ENCODE measurements at regions not wholly inside any gene's neighbourhood (a gene's known extent, or its start where the extent isn't known, plus 50 kb on each side); places are given as distances from the start of the nearest gene placed in this dataset.

DNA sequence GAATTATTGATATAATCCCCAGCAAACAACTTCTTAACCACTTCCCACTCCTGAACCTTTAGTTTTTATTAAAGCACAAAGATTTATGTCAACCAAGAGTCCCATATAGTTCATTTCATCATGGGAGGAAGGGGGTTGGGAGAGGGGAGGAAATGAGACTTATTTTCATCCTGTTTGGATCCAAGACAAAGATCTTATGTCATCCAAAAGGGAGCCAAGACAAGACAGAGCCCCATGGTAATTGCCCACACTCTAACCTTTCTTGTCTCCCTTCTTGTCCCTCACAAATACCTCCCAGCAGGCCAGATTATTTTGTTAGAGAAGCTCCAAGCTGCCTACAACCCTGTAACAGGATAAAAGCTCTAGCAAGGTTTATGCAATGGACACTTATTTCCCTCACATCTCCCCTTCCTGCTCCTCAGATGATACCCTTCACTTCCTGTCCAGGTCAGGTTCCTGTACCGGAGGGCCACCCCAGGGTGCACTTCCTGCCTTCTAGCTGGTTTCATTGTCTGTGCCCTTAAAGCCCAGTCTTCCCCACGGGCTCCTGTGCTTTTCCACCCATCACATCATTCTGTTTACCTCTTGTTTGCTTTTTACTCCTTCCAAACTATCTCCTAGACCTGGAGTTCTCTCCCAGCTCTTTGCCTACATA, 123.7 kb upstream of the MDM1 start:
- peak overlapping the region; percentile 76 to 99 (median 86) for H3K27ac Mint-ChIP-seq

GRCh38 chr12:68458866-68459265, 126.7 kb upstream of the MDM1 start:
- Mint-ChIP-seq H3K27ac (peak overlapping the region; percentile 4 to 71 (median 64)), H3K36me3 (peaks cover 0 to 6% (median 0%) of the 10 kb centered on the region in 3 donors), H3K27me3 (ENCODE audit: low read depth in 3 of 3) (no peaks in the 10 kb centered on the region), H3K4me1 (peaks cover 88 to 96% of the 10 kb centered on the region in 2 donors), H3K9me3 (no peaks in the 10 kb centered on the region), H3K4me3 (peak overlapping the region; percentile 2 to 60 (median 12))
- no peak for DNase-seq

More for the DNA sequence above, 123.7 kb upstream of the MDM1 start:
- DNase-seq = no peak
- peaks cover 91 to 96% of the 10 kb centered on the region in 2 donors for H3K4me1 Mint-ChIP-seq
- H3K27me3 Mint-ChIP-seq (ENCODE audit: low read depth in 3 of 3) = no peaks in the 10 kb centered on the region
- H3K36me3 Mint-ChIP-seq = peaks cover 0 to 6% (median 0%) of the 10 kb centered on the region in 3 donors
- H3K9me3 Mint-ChIP-seq = no peaks in the 10 kb centered on the region
- H3K4me3 Mint-ChIP-seq = peak overlapping the region; percentile 49 to 71 (median 68)

- Mint-ChIP-seq H3K4me3 (peak overlapping the region; percentile 8 to 65 (median 41)), H3K27me3 (ENCODE audit: low read depth in 3 of 3) (no peaks in the 10 kb centered on the region), H3K27ac (peak overlapping the region; percentile 41 to 95 (median 74)), H3K9me3 (no peaks in the 10 kb centered on the region), H3K36me3 (peaks cover 0 to 6% (median 0%) of the 10 kb centered on the region in 3 donors), H3K4me1 (peaks cover 76 to 85% of the 10 kb centered on the region in 2 donors)
- peak in 2 of 3 donors; percentile 38 for DNase-seq
Observed at GRCh38 chr12:68460236-68460635, 128.1 kb upstream of the MDM1 start.

DNA sequence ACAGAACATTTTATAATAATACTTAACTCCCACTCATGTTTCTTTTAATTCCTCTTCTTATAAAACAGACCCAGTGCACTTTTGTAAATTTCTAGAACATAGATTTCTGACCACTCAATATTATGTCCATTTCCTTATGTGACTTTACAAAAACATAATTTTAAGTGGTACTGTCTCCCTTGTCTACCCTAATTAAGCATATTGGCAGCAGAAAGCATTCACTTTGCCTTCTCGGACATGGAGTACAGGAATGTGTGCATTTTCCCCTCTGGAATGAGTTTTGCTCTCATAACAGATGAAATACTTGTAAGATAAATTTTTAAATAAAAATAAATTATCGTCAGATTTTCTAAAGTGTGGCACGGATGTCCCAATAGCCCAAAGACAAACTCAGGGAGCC, 129.5 kb upstream of the MDM1 start:
- Mint-ChIP-seq H3K36me3 (no peaks in the 10 kb centered on the region), H3K27ac (peak overlapping the region; percentile 20 to 99 (median 74))

DNA sequence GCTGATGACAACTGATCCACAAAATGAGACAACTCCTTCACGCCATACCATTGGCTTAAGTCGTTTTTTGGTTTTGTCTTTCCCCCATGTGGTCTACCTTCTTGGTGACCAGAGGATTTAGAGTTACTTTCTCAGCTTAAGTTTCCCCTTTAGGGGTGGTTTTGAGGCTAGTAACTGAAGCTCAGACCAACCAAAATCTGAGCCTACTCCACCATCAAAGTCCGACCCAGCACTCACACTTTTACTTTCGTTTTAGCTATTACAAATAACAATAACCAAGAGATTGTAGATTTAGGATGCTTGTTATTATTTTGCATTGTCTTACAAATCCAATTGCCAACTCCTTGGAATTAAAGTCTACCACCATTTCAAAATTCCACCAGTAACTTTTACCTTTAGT, 130.6 kb upstream of the MDM1 start:
- DNase-seq = peak; percentile 51 to 60 (median 57)
- H3K4me3 Mint-ChIP-seq = peak overlapping the region; percentile 86 to 96 (median 88)
- peaks cover 52 to 60% of the 10 kb centered on the region in 2 donors for H3K4me1 Mint-ChIP-seq
- peaks cover 0 to 4% (median 4%) of the 10 kb centered on the region in 3 donors for H3K36me3 Mint-ChIP-seq
- H3K9me3 Mint-ChIP-seq = no peaks in the 10 kb centered on the region
- H3K27me3 Mint-ChIP-seq (ENCODE audit: low read depth in 3 of 3) = no peaks in the 10 kb centered on the region
- H3K27ac Mint-ChIP-seq = peak overlapping the region; percentile 95 to 99 (median 98)

More for the DNA sequence above, 129.5 kb upstream of the MDM1 start:
- Mint-ChIP-seq H3K9me3 (no peaks in the 10 kb centered on the region), H3K4me1 (peaks cover 62 to 71% of the 10 kb centered on the region in 2 donors), H3K27me3 (ENCODE audit: low read depth in 3 of 3) (no peaks in the 10 kb centered on the region), H3K4me3 (peak overlapping the region in 2 of 5 donors; percentile 31 to 43)
- DNase-seq = no peak

DNA sequence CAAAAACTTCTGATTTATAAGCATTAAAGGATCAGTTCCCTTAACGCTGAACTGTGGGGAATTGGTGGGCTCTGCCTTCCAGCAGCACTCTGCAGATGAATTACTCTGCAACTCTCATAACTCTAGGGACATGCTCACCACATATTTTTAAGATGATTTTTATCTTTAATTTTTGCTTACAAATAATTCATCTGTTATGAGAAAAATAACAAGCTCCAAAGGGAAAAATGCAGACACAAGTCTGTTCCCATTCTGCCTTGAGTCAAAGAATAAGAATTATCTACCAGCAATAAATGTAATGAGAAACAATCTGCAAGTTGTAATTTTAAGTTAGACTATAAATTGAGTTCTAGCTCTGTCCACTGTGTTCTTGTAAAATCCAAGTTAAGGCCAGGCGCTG, 133.1 kb upstream of the MDM1 start:
- DNase-seq = no peak
- Mint-ChIP-seq H3K36me3 (peaks cover 0 to 4% (median 4%) of the 10 kb centered on the region in 3 donors), H3K4me3 (no peak overlapping the region)

DNA sequence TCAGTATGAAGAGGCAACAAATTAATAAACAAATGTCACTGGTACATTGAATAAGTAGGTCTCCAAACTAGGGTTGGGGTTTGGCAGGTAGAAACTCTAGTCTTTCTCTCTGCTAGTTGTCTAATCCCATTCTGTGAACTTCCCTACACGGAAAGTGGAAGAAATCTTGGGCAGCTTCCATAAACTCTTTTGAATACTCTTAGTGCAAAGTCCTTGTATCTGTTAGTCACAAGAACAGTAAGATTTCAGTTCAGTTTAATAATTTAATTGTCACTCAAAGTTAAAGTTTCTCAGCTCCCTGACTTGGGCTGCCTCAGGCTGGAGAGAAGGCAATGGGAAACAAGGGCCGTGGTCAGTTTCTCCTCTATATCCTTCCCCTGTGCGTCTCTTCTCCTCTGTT, 135.4 kb upstream of the MDM1 start:
- peaks cover 0 to 4% (median 4%) of the 10 kb centered on the region in 3 donors for H3K36me3 Mint-ChIP-seq
- peaks cover 0 to 1% (median 0%) of the 10 kb centered on the region in 3 donors for H3K27me3 Mint-ChIP-seq (ENCODE audit: low read depth in 3 of 3)
- peak overlapping the region in 1 of 6 donors; percentile 11 for H3K27ac Mint-ChIP-seq
- no peak for DNase-seq
- H3K4me3 Mint-ChIP-seq = no peak overlapping the region
- peaks cover 16 to 25% of the 10 kb centered on the region in 2 donors for H3K4me1 Mint-ChIP-seq
- H3K9me3 Mint-ChIP-seq = no peaks in the 10 kb centered on the region

More for the DNA sequence above, 133.1 kb upstream of the MDM1 start:
- Mint-ChIP-seq H3K27ac (no peak overlapping the region), H3K4me1 (peaks cover 36 to 39% of the 10 kb centered on the region in 2 donors), H3K27me3 (ENCODE audit: low read depth in 3 of 3) (no peaks in the 10 kb centered on the region), H3K9me3 (no peaks in the 10 kb centered on the region)

GRCh38 chr12:68468036-68468435, 135.9 kb upstream of the MDM1 start:
- Mint-ChIP-seq H3K4me3 (no peak overlapping the region), H3K4me1 (peaks cover 11 to 20% of the 10 kb centered on the region in 2 donors), H3K9me3 (no peaks in the 10 kb centered on the region), H3K27me3 (ENCODE audit: low read depth in 3 of 3) (peaks cover 0 to 1% (median 0%) of the 10 kb centered on the region in 3 donors), H3K36me3 (peaks cover 0 to 4% (median 4%) of the 10 kb centered on the region in 3 donors), H3K27ac (no peak overlapping the region)
- no peak for DNase-seq

- Mint-ChIP-seq H3K4me1 (peaks cover 0 to 11% of the 10 kb centered on the region in 2 donors), H3K27ac (no peak overlapping the region), H3K4me3 (no peak overlapping the region), H3K9me3 (no peaks in the 10 kb centered on the region), H3K27me3 (ENCODE audit: low read depth in 3 of 3) (peaks cover 0 to 3% (median 0%) of the 10 kb centered on the region in 3 donors), H3K36me3 (peaks cover 0 to 4% (median 4%) of the 10 kb centered on the region in 3 donors)
- DNase-seq = no peak
Observed at GRCh38 chr12:68469113-68469512, 137.0 kb upstream of the MDM1 start.

DNA sequence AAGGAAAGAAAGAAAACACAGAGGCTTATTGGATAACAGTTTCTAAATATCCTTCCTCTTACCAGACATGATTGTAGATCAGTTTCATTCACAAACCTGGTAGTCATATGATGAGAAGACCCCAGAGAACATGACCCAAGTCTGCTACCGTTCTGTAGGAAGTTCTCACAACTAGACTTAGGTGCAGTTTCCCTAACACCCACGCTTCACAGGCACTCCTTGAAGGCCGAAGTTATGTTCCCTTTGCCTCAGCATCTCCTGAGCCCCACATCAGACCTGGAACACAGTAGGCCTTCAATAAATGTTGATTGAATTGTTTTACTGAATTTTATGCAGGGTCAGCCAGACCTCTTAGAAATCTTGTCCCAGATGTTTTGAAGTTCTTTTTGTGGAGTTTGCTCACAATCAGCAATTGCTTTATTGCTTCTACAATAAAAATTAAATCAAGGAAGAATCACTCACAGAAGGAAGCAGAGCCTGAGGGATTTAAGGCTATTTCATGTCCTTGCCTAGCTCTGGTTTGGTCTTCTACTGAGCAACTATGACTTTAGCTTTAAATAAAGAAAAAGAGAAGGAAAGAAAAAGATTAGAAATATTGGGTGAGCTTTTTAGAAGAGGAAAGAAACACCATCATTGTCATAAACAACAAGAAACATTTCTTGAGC, 138.6 kb upstream of the MDM1 start:
- DNase-seq = no peak
- peaks cover 0 to 3% (median 0%) of the 10 kb centered on the region in 3 donors for H3K27me3 Mint-ChIP-seq (ENCODE audit: low read depth in 3 of 3)
- H3K4me1 Mint-ChIP-seq = peaks cover 5 to 9% of the 10 kb centered on the region in 2 donors
- H3K36me3 Mint-ChIP-seq = peaks cover 0 to 4% (median 4%) of the 10 kb centered on the region in 3 donors
- no peak overlapping the region for H3K4me3 Mint-ChIP-seq
- H3K9me3 Mint-ChIP-seq = no peaks in the 10 kb centered on the region
- H3K27ac Mint-ChIP-seq = peak overlapping the region in 2 of 6 donors; percentile 2 to 41

DNA sequence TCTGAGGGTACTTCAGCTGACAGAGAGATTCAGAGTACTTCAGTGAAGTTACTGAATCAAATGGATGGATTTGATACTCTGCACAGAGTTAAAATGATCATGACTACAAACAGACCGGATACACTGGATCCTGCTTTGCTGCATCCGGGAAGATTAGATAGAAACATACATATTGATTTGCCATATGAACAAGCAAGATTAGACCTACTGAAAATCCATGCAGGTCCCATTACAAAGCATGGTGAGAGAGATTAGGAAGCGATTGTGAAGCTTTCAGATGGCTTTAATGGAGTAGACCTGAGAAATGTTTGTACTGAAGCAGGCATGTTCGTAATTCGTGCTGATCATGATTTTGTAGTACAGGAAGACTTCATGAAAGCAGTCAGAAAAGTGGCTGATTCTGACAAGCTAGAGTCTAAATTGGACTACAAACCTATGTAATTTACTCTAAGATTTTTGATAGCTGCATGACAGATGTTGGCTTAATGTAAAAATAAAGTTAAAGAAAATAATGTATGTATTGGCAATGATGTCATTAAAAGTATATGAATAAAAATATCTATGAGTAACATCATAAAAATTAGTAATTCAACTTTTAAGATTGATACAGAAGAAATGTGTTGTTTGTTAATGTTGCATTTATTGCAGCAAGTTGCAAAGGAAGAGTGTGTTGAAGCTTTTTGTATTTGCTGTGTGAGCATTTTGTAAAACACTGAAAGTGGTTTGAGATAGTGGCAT, 136.1 kb upstream of the RAP1B start:
- H3K4me1 Mint-ChIP-seq = peaks cover 5 to 6% of the 10 kb centered on the region in 2 donors
- H3K36me3 Mint-ChIP-seq = no peaks in the 10 kb centered on the region
- H3K27me3 Mint-ChIP-seq (ENCODE audit: low read depth in 3 of 3) = peaks cover 0 to 3% (median 0%) of the 10 kb centered on the region in 3 donors

DNA sequence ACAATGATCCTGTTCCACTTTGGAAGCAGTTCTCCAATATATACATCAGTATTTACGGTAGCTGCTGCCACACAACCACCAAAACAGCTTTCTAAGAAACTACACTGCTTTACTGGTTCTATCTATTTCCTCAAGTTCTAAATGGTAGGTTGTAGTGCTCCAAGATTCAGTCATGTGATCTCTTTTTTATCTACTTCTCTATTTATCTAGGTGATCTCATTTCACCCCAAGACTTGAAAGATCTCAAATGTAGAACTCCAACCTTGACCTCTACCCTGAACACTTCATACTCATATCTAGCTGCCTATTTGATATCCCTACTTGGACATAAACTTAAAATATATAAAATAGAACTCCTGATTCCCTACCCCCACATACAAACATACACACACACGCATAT, 133.9 kb upstream of the RAP1B start:
- DNase-seq = no peak
- Mint-ChIP-seq H3K36me3 (no peaks in the 10 kb centered on the region), H3K9me3 (no peaks in the 10 kb centered on the region), H3K4me1 (peaks cover 9 to 20% of the 10 kb centered on the region in 2 donors), H3K4me3 (no peak overlapping the region), H3K27ac (no peak overlapping the region), H3K27me3 (ENCODE audit: low read depth in 3 of 3) (peaks cover 0 to 3% (median 0%) of the 10 kb centered on the region in 3 donors)

More for the DNA sequence above, 136.1 kb upstream of the RAP1B start:
- no peak for DNase-seq
- H3K9me3 Mint-ChIP-seq = no peaks in the 10 kb centered on the region
- no peak overlapping the region for H3K4me3 Mint-ChIP-seq
- H3K27ac Mint-ChIP-seq = no peak overlapping the region

- Mint-ChIP-seq H3K4me3 (no peak overlapping the region), H3K27ac (no peak overlapping the region), H3K4me1 (peaks cover 15 to 25% of the 10 kb centered on the region in 2 donors), H3K9me3 (no peaks in the 10 kb centered on the region), H3K27me3 (ENCODE audit: low read depth in 3 of 3) (peaks cover 0 to 2% (median 0%) of the 10 kb centered on the region in 3 donors), H3K36me3 (no peaks in the 10 kb centered on the region)
- no peak for DNase-seq
Observed at GRCh38 chr12:68477261-68477772, 133.4 kb upstream of the RAP1B start.

All from immature natural killer cell (primary cell).